ENCODE measurements at regions not wholly inside any gene's neighbourhood (a gene's known extent, or its start where the extent isn't known, plus 50 kb on each side); places are given as distances from the start of the nearest gene placed in this dataset.

- DNase-seq (ENCODE audit: low spot score), result no peak
- Histone ChIP-seq H3K36me3 (ENCODE audit: insufficient read depth, low read length, poor library complexity, severe bottlenecking) (no peaks in the 10 kb centered on the region), H3K9me3 (ENCODE audit: low read depth, low read length, poor library complexity, severe bottlenecking) (no peaks in the 10 kb centered on the region), H3K27ac (ENCODE audit: low read depth, low read length, poor library complexity, severe bottlenecking) (no peak overlapping the region), H3K4me3 (ENCODE audit: low read depth, low read length, poor library complexity, severe bottlenecking) (no peak overlapping the region), H3K27me3 (replicated peaks; ENCODE audit: insufficient read depth, low read depth, low read length, poor library complexity) (peaks cover 10% of the 10 kb centered on the region), H3K4me1 (ENCODE audit: insufficient read depth, low read length, poor library complexity, severe bottlenecking) (no peaks in the 10 kb centered on the region)
- CTCF ChIA-PET, result no interaction called here
- TF ChIP-seq CTCF (conservative IDR thresholded peaks at IDR 0.05; ENCODE audit: low read depth, low read length) (no peak), EZH2 (IDR thresholded peaks at IDR 0.05; ENCODE audit: borderline replicate concordance, low read depth, low read length, poor library complexity, severe bottlenecking) (no peak)
- intact Hi-C loops (cut with micrococcal nuclease; ENCODE audit: unreplicated experiment), result no loop called here
- BruUV-seq (replicated peaks), result no TSS peak
- POLR2A ChIA-PET (ENCODE audit: low non-redundant PET), result no interaction called here
Measured at GRCh38 chr6:170073846-170074245, 217.0 kb downstream of the DLL1 start.

GRCh38 chr6:170072246-170072645 lies 218.6 kb downstream of the DLL1 start:
- Histone ChIP-seq H3K4me3 (ENCODE audit: low read depth, low read length, poor library complexity, severe bottlenecking) (no peak overlapping the region), H3K27me3 (replicated peaks; ENCODE audit: insufficient read depth, low read depth, low read length, poor library complexity) (peaks cover 14% of the 10 kb centered on the region), H3K36me3 (ENCODE audit: insufficient read depth, low read length, poor library complexity, severe bottlenecking) (no peaks in the 10 kb centered on the region), H3K9me3 (ENCODE audit: low read depth, low read length, poor library complexity, severe bottlenecking) (no peaks in the 10 kb centered on the region), H3K27ac (ENCODE audit: low read depth, low read length, poor library complexity, severe bottlenecking) (no peak overlapping the region), H3K4me1 (ENCODE audit: insufficient read depth, low read length, poor library complexity, severe bottlenecking) (no peaks in the 10 kb centered on the region)
- DNase-seq (ENCODE audit: low spot score), result no peak
- intact Hi-C loops (cut with micrococcal nuclease; ENCODE audit: unreplicated experiment), result no loop called here
- ChIA-PET POLR2A (ENCODE audit: low non-redundant PET) (no interaction called here), CTCF (no interaction called here)
- TF ChIP-seq CTCF (conservative IDR thresholded peaks at IDR 0.05; ENCODE audit: low read depth, low read length) (no peak), EZH2 (IDR thresholded peaks at IDR 0.05; ENCODE audit: borderline replicate concordance, low read depth, low read length, poor library complexity, severe bottlenecking) (no peak)
- BruUV-seq (replicated peaks), result no TSS peak

- Histone ChIP-seq H3K27me3 (replicated peaks; ENCODE audit: insufficient read depth, low read depth, low read length, poor library complexity) (peaks cover 14% of the 10 kb centered on the region), H3K4me1 (ENCODE audit: insufficient read depth, low read length, poor library complexity, severe bottlenecking) (no peaks in the 10 kb centered on the region), H3K9me3 (ENCODE audit: low read depth, low read length, poor library complexity, severe bottlenecking) (no peaks in the 10 kb centered on the region), H3K4me3 (ENCODE audit: low read depth, low read length, poor library complexity, severe bottlenecking) (no peak overlapping the region), H3K36me3 (ENCODE audit: insufficient read depth, low read length, poor library complexity, severe bottlenecking) (no peaks in the 10 kb centered on the region), H3K27ac (ENCODE audit: low read depth, low read length, poor library complexity, severe bottlenecking) (no peak overlapping the region)
- DNase-seq (ENCODE audit: low spot score), result no peak
- no peak for TF ChIP-seq EZH2 (IDR thresholded peaks at IDR 0.05; ENCODE audit: borderline replicate concordance, low read depth, low read length, poor library complexity, severe bottlenecking)
- TF ChIP-seq CTCF (conservative IDR thresholded peaks at IDR 0.05; ENCODE audit: low read depth, low read length), result no peak
- POLR2A ChIA-PET (ENCODE audit: low non-redundant PET), result no interaction called here
- CTCF ChIA-PET, result no interaction called here
- intact Hi-C loops (cut with micrococcal nuclease; ENCODE audit: unreplicated experiment), result no loop called here
- no TSS peak for BruUV-seq (replicated peaks)
Measured at GRCh38 chr6:170069611-170070010, 221.3 kb downstream of the DLL1 start.
